ENCODE measurements at regions not wholly inside any gene's neighbourhood (a gene's known extent, or its start where the extent isn't known, plus 50 kb on each side); places are given as distances from the start of the nearest gene placed in this dataset.

GRCh38 chr12:84785281-84785680 is 127.3 kb downstream of the SLC6A15 start:
- no peaks in the 10 kb centered on the region for H3K9me3 ChIP-seq (ENCODE audit: control insufficient read depth, low read length)
- H3K36me3 ChIP-seq (ENCODE audit: control insufficient read depth, insufficient read depth, low read length): no peaks in the 10 kb centered on the region
- no peaks in the 10 kb centered on the region for H3K4me1 ChIP-seq (ENCODE audit: control insufficient read depth, insufficient read depth, low read length, poor library complexity, severe bottlenecking)
- 86 to 100% methylated on average over 1 of the region's 1 CpG for WGBS, 2 experiments (ENCODE audit: insufficient coverage in 2 of 2)
- no peak overlapping the region for H3K4me3 ChIP-seq (ENCODE audit: extremely low read depth, insufficient read depth, low read length, poor library complexity, severe bottlenecking)
- H3K27ac ChIP-seq (ENCODE audit: low read depth, low read length, severe bottlenecking): no peak overlapping the region

DNA sequence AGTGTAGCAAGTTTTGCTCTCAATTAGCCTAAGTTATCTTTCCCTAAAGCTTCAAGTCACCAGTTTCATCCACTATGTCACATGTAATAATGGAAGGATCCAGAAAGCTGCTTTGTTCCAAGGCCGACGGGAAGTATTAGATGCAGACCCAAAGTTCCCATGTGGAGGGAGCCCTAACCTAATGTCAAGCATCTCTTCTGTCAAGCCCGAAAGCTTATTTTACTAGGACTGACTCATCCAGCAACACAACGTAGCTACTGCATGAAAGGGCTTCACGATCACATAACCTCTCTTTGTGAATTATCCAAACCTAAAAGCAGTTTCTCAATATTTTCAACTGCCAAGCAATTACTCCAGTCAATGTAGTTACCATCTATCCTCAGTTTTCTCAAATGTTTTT is 133.4 kb downstream of the SLC6A15 start:
- 92 to 94% methylated on average over 5 of the region's 5 CpGs for WGBS, 2 experiments (ENCODE audit: insufficient coverage in 2 of 2)
- Histone ChIP-seq H3K9me3 (ENCODE audit: control insufficient read depth, low read length) (no peaks in the 10 kb centered on the region), H3K36me3 (ENCODE audit: control insufficient read depth, insufficient read depth, low read length) (no peaks in the 10 kb centered on the region)

GRCh38 chr12:84772281-84772680 is 140.3 kb downstream of the SLC6A15 start:
- Histone ChIP-seq H3K36me3 (ENCODE audit: control insufficient read depth, insufficient read depth, low read length) (no peaks in the 10 kb centered on the region), H3K27ac (ENCODE audit: low read depth, low read length, severe bottlenecking) (no peak overlapping the region), H3K4me3 (ENCODE audit: extremely low read depth, insufficient read depth, low read length, poor library complexity, severe bottlenecking) (no peak overlapping the region), H3K4me1 (ENCODE audit: control insufficient read depth, insufficient read depth, low read length, poor library complexity, severe bottlenecking) (no peaks in the 10 kb centered on the region), H3K9me3 (ENCODE audit: control insufficient read depth, low read length) (no peaks in the 10 kb centered on the region)
- WGBS, 2 experiments (ENCODE audit: insufficient coverage in 2 of 2): 71 to 82% methylated on average over 2 of the region's 2 CpGs

More for the DNA sequence above, 133.4 kb downstream of the SLC6A15 start:
- H3K27ac ChIP-seq (ENCODE audit: low read depth, low read length, severe bottlenecking): no peak overlapping the region
- H3K4me3 ChIP-seq (ENCODE audit: extremely low read depth, insufficient read depth, low read length, poor library complexity, severe bottlenecking): no peak overlapping the region
- H3K4me1 ChIP-seq (ENCODE audit: control insufficient read depth, insufficient read depth, low read length, poor library complexity, severe bottlenecking): no peaks in the 10 kb centered on the region

DNA sequence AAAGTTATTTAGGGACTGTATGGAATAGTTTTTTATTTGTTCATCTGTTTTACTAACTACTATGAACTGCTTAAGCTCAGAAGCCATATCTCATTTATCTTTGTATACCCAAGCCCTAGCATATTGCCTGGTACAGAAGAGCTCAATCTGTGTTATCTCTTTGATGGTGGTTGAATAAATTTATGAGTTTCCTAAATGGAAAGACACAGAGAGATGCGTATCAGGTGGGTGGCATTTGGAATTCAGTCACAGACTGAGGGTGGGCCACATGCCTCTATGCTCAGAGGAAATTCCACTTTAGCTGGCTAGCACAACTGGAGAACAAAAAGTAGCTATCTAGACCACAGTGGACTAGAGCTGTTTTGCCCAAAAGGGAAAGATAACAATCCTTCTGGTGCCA is 145.5 kb downstream of the SLC6A15 start:
- no peaks in the 10 kb centered on the region for H3K36me3 ChIP-seq (ENCODE audit: control insufficient read depth, insufficient read depth, low read length)
- 60 to 90% methylated on average over 1 of the region's 1 CpG for WGBS, 2 experiments (ENCODE audit: insufficient coverage in 2 of 2)
- no peaks in the 10 kb centered on the region for H3K4me1 ChIP-seq (ENCODE audit: control insufficient read depth, insufficient read depth, low read length, poor library complexity, severe bottlenecking)
- H3K27ac ChIP-seq (ENCODE audit: low read depth, low read length, severe bottlenecking): no peak overlapping the region
- H3K4me3 ChIP-seq (ENCODE audit: extremely low read depth, insufficient read depth, low read length, poor library complexity, severe bottlenecking): no peak overlapping the region
- no peaks in the 10 kb centered on the region for H3K9me3 ChIP-seq (ENCODE audit: control insufficient read depth, low read length)

GRCh38 chr12:84766375-84766774 is 146.2 kb downstream of the SLC6A15 start:
- Histone ChIP-seq H3K9me3 (ENCODE audit: control insufficient read depth, low read length) (no peaks in the 10 kb centered on the region), H3K36me3 (ENCODE audit: control insufficient read depth, insufficient read depth, low read length) (no peaks in the 10 kb centered on the region), H3K4me1 (ENCODE audit: control insufficient read depth, insufficient read depth, low read length, poor library complexity, severe bottlenecking) (no peaks in the 10 kb centered on the region), H3K27ac (ENCODE audit: low read depth, low read length, severe bottlenecking) (no peak overlapping the region), H3K4me3 (ENCODE audit: extremely low read depth, insufficient read depth, low read length, poor library complexity, severe bottlenecking) (no peak overlapping the region)

DNA sequence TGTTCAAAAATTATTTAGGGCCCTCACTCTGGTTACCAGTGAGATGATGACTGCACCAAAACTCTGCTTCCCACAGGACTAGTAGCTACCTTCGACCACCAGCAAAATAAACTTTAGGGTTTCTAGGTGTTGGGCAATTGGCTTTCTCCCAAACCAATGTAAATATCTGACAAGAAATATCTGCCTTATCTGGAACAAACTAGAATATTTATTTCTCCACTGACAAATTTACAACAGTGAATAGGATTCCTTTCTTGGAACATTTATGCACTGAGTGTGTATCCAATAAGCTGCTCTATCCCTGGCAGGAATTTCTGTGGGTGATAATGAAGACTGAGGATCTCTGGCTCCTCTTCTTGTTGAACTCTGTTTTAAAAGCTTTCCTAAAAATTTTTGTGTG is 148.6 kb downstream of the SLC6A15 start:
- no peaks in the 10 kb centered on the region for H3K4me1 ChIP-seq (ENCODE audit: control insufficient read depth, insufficient read depth, low read length, poor library complexity, severe bottlenecking)
- H3K36me3 ChIP-seq (ENCODE audit: control insufficient read depth, insufficient read depth, low read length): no peaks in the 10 kb centered on the region
- no peak overlapping the region for H3K4me3 ChIP-seq (ENCODE audit: extremely low read depth, insufficient read depth, low read length, poor library complexity, severe bottlenecking)
- H3K27ac ChIP-seq (ENCODE audit: low read depth, low read length, severe bottlenecking): no peak overlapping the region
- H3K9me3 ChIP-seq (ENCODE audit: control insufficient read depth, low read length): no peaks in the 10 kb centered on the region
- 80% methylated on average over 1 of the region's 1 CpG; no CpG with 5 or more reads in 1 of the 2 experiments for WGBS, 2 experiments (ENCODE audit: insufficient coverage in 2 of 2)

DNA sequence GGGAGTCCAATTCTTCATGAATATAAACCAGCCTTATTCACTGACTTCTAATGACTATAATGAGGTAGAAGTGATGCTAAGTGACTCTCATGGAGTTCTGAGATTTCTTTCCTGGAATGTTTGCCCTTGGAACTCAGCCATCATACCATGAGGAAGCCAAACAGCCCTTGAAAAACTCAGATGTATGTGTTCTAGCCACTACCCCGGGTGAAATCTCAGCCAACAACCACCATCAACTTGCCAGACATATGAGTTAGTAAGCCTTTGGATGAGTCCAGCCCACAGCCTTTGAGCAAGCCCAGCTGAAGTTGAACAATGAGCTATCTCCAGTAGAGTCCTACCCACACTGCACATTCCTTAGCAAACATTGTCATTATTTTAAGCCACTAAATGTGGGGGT is 149.5 kb downstream of the SLC6A15 start:
- no CpG with 5 or more reads among the region's 1 CpG for WGBS, 2 experiments (ENCODE audit: insufficient coverage in 2 of 2)

DNA sequence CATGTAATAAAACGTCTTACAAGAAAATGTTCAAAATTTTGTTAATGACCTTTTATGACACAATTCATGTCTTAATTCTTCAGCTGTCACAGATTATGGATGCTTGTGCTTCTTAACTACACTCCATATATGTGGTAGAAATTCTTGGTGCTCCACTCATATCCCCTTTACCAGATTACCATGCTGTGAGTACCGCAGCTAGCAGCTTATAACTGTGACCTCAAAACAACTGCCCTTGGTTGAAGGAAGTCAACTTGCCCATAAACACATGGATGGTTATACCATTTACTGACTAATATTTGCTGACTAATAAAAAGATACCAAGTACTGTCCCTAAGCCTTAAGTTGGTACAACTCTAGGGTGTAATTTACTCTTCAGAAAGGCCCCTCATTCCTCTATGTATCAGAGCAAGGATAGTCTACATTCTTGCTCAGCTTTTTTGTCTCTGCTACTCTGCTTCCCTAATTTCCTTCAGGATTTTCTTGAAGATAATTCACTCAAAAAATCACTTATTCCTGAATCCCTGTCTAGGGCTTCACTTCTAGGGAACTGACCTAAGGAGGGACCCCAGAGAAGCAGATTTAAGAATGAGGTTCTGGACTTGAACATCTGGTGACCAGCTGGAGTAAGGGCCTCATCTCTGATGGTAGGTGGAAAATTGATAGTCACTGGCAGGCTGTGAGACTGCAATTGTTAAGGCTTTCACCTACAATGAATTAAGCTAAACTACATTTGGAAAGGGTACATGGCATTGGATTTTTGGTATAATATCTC is 152.3 kb downstream of the SLC6A15 start:
- H3K27ac ChIP-seq (ENCODE audit: low read depth, low read length, severe bottlenecking): no peak overlapping the region
- H3K4me1 ChIP-seq (ENCODE audit: control insufficient read depth, insufficient read depth, low read length, poor library complexity, severe bottlenecking): peaks cover 10% of the 10 kb centered on the region
- H3K9me3 ChIP-seq (ENCODE audit: control insufficient read depth, low read length): no peaks in the 10 kb centered on the region
- 100% methylated on average over 1 of the region's 2 CpGs; no CpG with 5 or more reads in 1 of the 2 experiments for WGBS, 2 experiments (ENCODE audit: insufficient coverage in 2 of 2)
- no peak overlapping the region for H3K4me3 ChIP-seq (ENCODE audit: extremely low read depth, insufficient read depth, low read length, poor library complexity, severe bottlenecking)
- H3K36me3 ChIP-seq (ENCODE audit: control insufficient read depth, insufficient read depth, low read length): no peaks in the 10 kb centered on the region

More for the DNA sequence above, 149.5 kb downstream of the SLC6A15 start:
- no peak overlapping the region for H3K27ac ChIP-seq (ENCODE audit: low read depth, low read length, severe bottlenecking)
- H3K9me3 ChIP-seq (ENCODE audit: control insufficient read depth, low read length): no peaks in the 10 kb centered on the region
- no peaks in the 10 kb centered on the region for H3K4me1 ChIP-seq (ENCODE audit: control insufficient read depth, insufficient read depth, low read length, poor library complexity, severe bottlenecking)
- H3K4me3 ChIP-seq (ENCODE audit: extremely low read depth, insufficient read depth, low read length, poor library complexity, severe bottlenecking): no peak overlapping the region
- no peaks in the 10 kb centered on the region for H3K36me3 ChIP-seq (ENCODE audit: control insufficient read depth, insufficient read depth, low read length)

- Histone ChIP-seq H3K4me3 (ENCODE audit: extremely low read depth, insufficient read depth, low read length, poor library complexity, severe bottlenecking) (no peak overlapping the region), H3K9me3 (ENCODE audit: control insufficient read depth, low read length) (no peaks in the 10 kb centered on the region)
- 100% methylated on average over 1 of the region's 1 CpG; no CpG with 5 or more reads in 1 of the 2 experiments for WGBS, 2 experiments (ENCODE audit: insufficient coverage in 2 of 2)
These were observed 154.6 kb downstream of the SLC6A15 start for GRCh38 chr12:84757978-84758377.

DNA sequence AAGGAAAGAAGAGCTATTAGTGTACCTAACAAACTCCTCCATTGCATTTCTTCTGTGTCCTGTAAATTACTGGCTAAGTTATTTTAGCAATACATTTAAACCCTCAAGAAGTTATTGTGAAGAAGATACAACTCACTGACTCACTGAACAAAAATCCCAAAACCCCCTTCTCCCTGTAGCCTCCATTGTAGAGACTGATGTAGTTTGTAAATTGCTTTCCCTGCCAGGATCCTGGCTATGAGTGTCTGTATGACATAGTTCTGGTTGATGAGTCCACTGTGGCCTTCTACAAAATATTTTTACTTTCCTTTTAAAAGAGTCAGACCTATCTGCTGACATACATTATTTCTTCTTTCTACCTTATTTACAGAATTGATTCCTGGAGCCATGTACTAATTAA is 155.6 kb downstream of the SLC6A15 start:
- H3K9me3 ChIP-seq (ENCODE audit: control insufficient read depth, low read length): no peaks in the 10 kb centered on the region

More at GRCh38 chr12:84757978-84758377, 154.6 kb downstream of the SLC6A15 start:
- peaks cover 10% of the 10 kb centered on the region for H3K4me1 ChIP-seq (ENCODE audit: control insufficient read depth, insufficient read depth, low read length, poor library complexity, severe bottlenecking)
- no peaks in the 10 kb centered on the region for H3K36me3 ChIP-seq (ENCODE audit: control insufficient read depth, insufficient read depth, low read length)
- H3K27ac ChIP-seq (ENCODE audit: low read depth, low read length, severe bottlenecking): no peak overlapping the region

GRCh38 chr12:84745127-84745526 is 167.5 kb downstream of the SLC6A15 start:
- Histone ChIP-seq H3K9me3 (ENCODE audit: control insufficient read depth, low read length) (no peaks in the 10 kb centered on the region), H3K4me3 (ENCODE audit: extremely low read depth, insufficient read depth, low read length, poor library complexity, severe bottlenecking) (no peak overlapping the region), H3K27ac (ENCODE audit: low read depth, low read length, severe bottlenecking) (no peak overlapping the region), H3K4me1 (ENCODE audit: control insufficient read depth, insufficient read depth, low read length, poor library complexity, severe bottlenecking) (no peaks in the 10 kb centered on the region), H3K36me3 (ENCODE audit: control insufficient read depth, insufficient read depth, low read length) (no peaks in the 10 kb centered on the region)
- 86 to 100% methylated on average over 1 to 2 of the region's 3 CpGs for whole genome bisulfite sequencing, 2 experiments (ENCODE audit: insufficient coverage in 2 of 2)

More for the DNA sequence above, 155.6 kb downstream of the SLC6A15 start:
- no peak overlapping the region for H3K4me3 ChIP-seq (ENCODE audit: extremely low read depth, insufficient read depth, low read length, poor library complexity, severe bottlenecking)
- no peaks in the 10 kb centered on the region for H3K36me3 ChIP-seq (ENCODE audit: control insufficient read depth, insufficient read depth, low read length)
- H3K27ac ChIP-seq (ENCODE audit: low read depth, low read length, severe bottlenecking): no peak overlapping the region
- peaks cover 10% of the 10 kb centered on the region for H3K4me1 ChIP-seq (ENCODE audit: control insufficient read depth, insufficient read depth, low read length, poor library complexity, severe bottlenecking)

All from mesodermal cell (in vitro differentiated cells).